SH-SY5Y (cell line): ENCODE measurements at regions not wholly inside any gene's neighbourhood (a gene's known extent, or its start where the extent isn't known, plus 50 kb on each side); places are given as distances from the start of the nearest gene placed in this dataset.

Experiments
- GATA2 ChIP-seq: IDR thresholded peaks from 2 replicates; pipeline ENCODE4 v1.6.1; 2011; ENCODE audit warnings: mild to moderate bottlenecking, low read depth, low read length
- GATA3 ChIP-seq: IDR thresholded peaks from 2 replicates; pipeline ENCODE4 v1.6.1; 2011; ENCODE audit warnings: low read depth, mild to moderate bottlenecking, low read length, moderate library complexity

DNA sequence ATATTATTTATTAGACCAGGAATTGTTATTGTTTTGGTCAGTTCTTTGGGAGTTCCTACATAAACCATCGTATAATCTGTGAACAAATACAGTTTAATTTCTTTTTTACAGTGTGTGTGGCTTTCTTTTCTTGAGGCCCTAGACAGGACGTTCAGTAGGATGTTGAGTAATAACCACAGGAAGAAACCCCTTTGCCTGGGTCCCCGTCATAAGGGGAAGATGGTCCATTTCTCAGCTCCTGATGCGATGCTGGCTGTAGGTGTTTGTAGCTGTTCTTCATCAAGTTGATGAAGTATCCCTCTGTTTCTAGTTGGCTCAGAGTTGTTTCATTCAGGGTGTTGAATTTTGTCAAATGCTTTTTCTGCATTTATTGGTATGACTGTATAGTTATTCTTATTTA, 219.7 kb upstream of the ADARB2 start:
- no peak for TF ChIP-seq GATA2
- no peak for TF ChIP-seq GATA3
